ENCODE measurements at regions not wholly inside any gene's neighbourhood (a gene's known extent, or its start where the extent isn't known, plus 50 kb on each side); places are given as distances from the start of the nearest gene placed in this dataset.

GRCh38 chr3:79957066-79957465 lies 189.3 kb upstream of the ROBO1 start:
- TF ChIP-seq CTCF (IDR thresholded peaks at IDR 0.05), result no peak
- no peak for TF ChIP-seq POLR2A (IDR thresholded peaks at IDR 0.05)

All from Peyer's patch (tissue), 4 donors.